ENCODE measurements at regions not wholly inside any gene's neighbourhood (a gene's known extent, or its start where the extent isn't known, plus 50 kb on each side); places are given as distances from the start of the nearest gene placed in this dataset.
A peak's percentile ranks its signal among the peaks of the same experiment; 100 is the strongest.

DNA sequence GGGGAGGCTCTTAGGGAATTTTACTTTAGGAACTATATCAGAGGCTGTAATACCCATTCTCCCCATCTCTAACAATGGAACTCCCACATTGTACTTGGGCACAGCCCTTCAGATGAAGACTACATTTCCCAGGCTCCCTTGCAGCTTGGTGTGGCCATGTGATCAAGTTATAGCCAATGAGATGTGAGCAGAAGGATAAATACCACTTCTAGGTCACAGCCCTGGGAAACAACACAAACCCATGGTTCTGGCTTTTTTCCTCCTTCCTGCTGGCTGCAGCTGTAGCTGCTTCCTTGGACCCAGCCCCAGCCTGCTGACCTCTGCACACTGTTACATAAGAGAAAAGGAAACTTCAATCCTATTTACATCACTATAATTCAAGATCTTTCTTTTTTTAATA is 445.9 kb upstream of the JARID2 start:
- Mint-ChIP-seq H3K27ac (no peak overlapping the region), H3K36me3 (ENCODE audit: low read depth) (peaks cover 19% of the 10 kb centered on the region), H3K4me1 (peaks cover 13% of the 10 kb centered on the region), H3K27me3 (ENCODE audit: insufficient read depth, low read depth, poor library complexity) (peaks cover 14% of the 10 kb centered on the region), H3K4me3 (no peak overlapping the region), H3K9me3 (peaks cover 19% of the 10 kb centered on the region)
- H3K4me2 ChIP-seq = no peak overlapping the region
- H3K9me2 ChIP-seq (ENCODE audit: insufficient read depth) = no peaks in the 10 kb centered on the region; the same call in 1 of the 2 replicates
- no peaks in the 10 kb centered on the region for H4K20me1 ChIP-seq (replicated peaks; ENCODE audit: insufficient read depth)
- no peak overlapping the region for H3K4me3 ChIP-seq
- DNase-seq (ENCODE audit: low spot score) (peak; percentile 91), ATAC-seq (peak; percentile 95)
- H3K4me1 ChIP-seq (ENCODE audit: insufficient read depth) = peaks cover 17% of the 10 kb centered on the region
- no peaks in the 10 kb centered on the region for H3K27me3 ChIP-seq (ENCODE audit: insufficient read depth)
- peaks cover 6% of the 10 kb centered on the region for H3F3A ChIP-seq (replicated peaks; ENCODE audit: low read depth)
- no peaks in the 10 kb centered on the region; the same call in 1 of the 2 replicates for H3K36me3 ChIP-seq (ENCODE audit: insufficient read depth)
- H3K27ac ChIP-seq (ENCODE audit: low read depth) = no peak overlapping the region
- TF ChIP-seq ZNF114 (CRISPR knock-in tag; IDR thresholded peaks at IDR 0.05) (no peak), CREB1 (CRISPR knock-in tag; IDR thresholded peaks at IDR 0.05; ENCODE audit: low read depth) (0 out of 2 replicates have a peak, but pooled peaks have one; percentile 28), JUNB (IDR thresholded peaks at IDR 0.05; ENCODE audit: unreplicated experiment) (no peak)
- TF ChIP-seq, protein P1, sequence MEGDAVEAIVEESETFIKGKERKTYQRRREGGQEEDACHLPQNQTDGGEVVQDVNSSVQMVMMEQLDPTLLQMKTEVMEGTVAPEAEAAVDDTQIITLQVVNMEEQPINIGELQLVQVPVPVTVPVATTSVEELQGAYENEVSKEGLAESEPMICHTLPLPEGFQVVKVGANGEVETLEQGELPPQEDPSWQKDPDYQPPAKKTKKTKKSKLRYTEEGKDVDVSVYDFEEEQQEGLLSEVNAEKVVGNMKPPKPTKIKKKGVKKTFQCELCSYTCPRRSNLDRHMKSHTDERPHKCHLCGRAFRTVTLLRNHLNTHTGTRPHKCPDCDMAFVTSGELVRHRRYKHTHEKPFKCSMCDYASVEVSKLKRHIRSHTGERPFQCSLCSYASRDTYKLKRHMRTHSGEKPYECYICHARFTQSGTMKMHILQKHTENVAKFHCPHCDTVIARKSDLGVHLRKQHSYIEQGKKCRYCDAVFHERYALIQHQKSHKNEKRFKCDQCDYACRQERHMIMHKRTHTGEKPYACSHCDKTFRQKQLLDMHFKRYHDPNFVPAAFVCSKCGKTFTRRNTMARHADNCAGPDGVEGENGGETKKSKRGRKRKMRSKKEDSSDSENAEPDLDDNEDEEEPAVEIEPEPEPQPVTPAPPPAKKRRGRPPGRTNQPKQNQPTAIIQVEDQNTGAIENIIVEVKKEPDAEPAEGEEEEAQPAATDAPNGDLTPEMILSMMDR (conservative IDR thresholded peaks at IDR 0.05; ENCODE audit: low read depth in 2 of 2) = no peak
- H2AFZ ChIP-seq = no peak overlapping the region
- H3K79me2 ChIP-seq (replicated peaks; ENCODE audit: insufficient read depth) = no peaks in the 10 kb centered on the region

DNA sequence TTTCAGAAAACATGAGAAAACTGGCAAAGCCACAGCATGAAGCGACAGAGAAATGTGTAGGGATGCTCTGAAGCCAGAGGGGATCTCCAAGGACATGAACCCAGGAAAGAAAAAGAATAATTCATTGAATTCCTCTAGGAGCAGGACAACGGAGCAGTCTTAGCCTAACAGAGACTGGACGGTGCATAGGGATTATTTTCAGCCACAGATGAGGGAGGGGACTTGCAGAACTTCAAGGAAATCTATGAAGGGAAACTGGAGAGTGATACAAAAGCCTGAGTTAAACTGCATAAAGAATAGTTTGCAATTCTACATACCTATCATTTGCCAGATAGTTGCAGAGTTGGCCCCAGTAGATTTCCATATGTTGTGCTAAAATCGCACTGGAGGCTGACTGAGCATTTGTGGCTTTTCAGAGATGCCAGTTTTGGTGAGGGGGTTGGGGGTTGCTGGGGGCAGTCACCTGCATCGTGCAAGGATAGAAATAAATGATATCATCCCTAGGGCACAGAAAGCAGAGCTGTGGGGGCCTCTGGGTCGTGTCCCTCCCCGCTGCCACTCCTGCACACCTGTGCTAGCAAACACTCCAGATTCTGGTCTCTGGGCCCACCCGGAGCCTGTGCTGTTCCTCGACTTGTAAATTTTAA is 443.2 kb upstream of the JARID2 start:
- Histone ChIP-seq H3F3A (replicated peaks; ENCODE audit: low read depth) (peaks cover 6% of the 10 kb centered on the region), H3K4me1 (ENCODE audit: insufficient read depth) (peaks cover 17% of the 10 kb centered on the region), H3K9me2 (ENCODE audit: insufficient read depth) (no peaks in the 10 kb centered on the region), H4K20me1 (replicated peaks; ENCODE audit: insufficient read depth) (no peaks in the 10 kb centered on the region), H3K27me3 (ENCODE audit: insufficient read depth) (no peaks in the 10 kb centered on the region), H3K4me3 (no peak overlapping the region), H2AFZ (no peak overlapping the region), H3K79me2 (replicated peaks; ENCODE audit: insufficient read depth) (no peaks in the 10 kb centered on the region), H3K27ac (ENCODE audit: low read depth) (no peak overlapping the region), H3K36me3 (ENCODE audit: insufficient read depth) (no peaks in the 10 kb centered on the region; the same call in 1 of the 2 replicates), H3K4me2 (no peak overlapping the region)
- H3K4me3 Mint-ChIP-seq = no peak overlapping the region
- no peak for ATAC-seq
- TF ChIP-seq NANOG (IDR thresholded peaks at IDR 0.05; ENCODE audit: borderline replicate concordance) (no peak), ZNF331 (CRISPR knock-in tag; IDR thresholded peaks at IDR 0.05; ENCODE audit: low read depth) (no peak), EZH2 (IDR thresholded peaks at IDR 0.05; ENCODE audit: low read depth, unreplicated experiment) (no peak)
- TF ChIP-seq, protein P2, sequence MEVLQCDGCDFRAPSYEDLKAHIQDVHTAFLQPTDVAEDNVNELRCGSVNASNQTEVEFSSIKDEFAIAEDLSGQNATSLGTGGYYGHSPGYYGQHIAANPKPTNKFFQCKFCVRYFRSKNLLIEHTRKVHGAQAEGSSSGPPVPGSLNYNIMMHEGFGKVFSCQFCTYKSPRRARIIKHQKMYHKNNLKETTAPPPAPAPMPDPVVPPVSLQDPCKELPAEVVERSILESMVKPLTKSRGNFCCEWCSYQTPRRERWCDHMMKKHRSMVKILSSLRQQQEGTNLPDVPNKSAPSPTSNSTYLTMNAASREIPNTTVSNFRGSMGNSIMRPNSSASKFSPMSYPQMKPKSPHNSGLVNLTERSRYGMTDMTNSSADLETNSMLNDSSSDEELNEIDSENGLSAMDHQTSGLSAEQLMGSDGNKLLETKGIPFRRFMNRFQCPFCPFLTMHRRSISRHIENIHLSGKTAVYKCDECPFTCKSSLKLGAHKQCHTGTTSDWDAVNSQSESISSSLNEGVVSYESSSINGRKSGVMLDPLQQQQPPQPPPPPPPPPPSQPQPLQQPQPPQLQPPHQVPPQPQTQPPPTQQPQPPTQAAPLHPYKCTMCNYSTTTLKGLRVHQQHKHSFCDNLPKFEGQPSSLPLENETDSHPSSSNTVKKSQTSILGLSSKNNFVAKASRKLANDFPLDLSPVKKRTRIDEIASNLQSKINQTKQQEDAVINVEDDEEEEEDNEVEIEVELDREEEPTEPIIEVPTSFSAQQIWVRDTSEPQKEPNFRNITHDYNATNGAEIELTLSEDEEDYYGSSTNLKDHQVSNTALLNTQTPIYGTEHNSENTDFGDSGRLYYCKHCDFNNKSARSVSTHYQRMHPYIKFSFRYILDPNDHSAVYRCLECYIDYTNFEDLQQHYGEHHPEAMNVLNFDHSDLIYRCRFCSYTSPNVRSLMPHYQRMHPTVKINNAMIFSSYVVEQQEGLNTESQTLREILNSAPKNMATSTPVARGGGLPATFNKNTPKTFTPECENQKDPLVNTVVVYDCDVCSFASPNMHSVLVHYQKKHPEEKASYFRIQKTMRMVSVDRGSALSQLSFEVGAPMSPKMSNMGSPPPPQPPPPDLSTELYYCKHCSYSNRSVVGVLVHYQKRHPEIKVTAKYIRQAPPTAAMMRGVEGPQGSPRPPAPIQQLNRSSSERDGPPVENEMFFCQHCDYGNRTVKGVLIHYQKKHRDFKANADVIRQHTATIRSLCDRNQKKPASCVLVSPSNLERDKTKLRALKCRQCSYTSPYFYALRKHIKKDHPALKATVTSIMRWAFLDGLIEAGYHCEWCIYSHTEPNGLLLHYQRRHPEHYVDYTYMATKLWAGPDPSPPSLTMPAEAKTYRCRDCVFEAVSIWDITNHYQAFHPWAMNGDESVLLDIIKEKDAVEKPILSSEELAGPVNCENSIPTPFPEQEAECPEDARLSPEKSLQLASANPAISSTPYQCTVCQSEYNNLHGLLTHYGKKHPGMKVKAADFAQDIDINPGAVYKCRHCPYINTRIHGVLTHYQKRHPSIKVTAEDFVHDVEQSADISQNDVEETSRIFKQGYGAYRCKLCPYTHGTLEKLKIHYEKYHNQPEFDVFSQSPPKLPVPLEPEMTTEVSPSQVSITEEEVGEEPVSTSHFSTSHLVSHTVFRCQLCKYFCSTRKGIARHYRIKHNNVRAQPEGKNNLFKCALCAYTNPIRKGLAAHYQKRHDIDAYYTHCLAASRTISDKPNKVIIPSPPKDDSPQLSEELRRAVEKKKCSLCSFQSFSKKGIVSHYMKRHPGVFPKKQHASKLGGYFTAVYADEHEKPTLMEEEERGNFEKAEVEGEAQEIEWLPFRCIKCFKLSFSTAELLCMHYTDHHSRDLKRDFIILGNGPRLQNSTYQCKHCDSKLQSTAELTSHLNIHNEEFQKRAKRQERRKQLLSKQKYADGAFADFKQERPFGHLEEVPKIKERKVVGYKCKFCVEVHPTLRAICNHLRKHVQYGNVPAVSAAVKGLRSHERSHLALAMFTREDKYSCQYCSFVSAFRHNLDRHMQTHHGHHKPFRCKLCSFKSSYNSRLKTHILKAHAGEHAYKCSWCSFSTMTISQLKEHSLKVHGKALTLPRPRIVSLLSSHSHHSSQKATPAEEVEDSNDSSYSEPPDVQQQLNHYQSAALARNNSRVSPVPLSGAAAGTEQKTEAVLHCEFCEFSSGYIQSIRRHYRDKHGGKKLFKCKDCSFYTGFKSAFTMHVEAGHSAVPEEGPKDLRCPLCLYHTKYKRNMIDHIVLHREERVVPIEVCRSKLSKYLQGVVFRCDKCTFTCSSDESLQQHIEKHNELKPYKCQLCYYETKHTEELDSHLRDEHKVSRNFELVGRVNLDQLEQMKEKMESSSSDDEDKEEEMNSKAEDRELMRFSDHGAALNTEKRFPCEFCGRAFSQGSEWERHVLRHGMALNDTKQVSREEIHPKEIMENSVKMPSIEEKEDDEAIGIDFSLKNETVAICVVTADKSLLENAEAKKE (CRISPR knock-in tag; IDR thresholded peaks at IDR 0.05) = no peak
- peaks cover 25% of the 10 kb centered on the region for H3K36me3 Mint-ChIP-seq (ENCODE audit: low read depth)
- H3K4me1 Mint-ChIP-seq = peaks cover 11% of the 10 kb centered on the region
- DNase-seq (ENCODE audit: low spot score) = no peak
- peaks cover 22% of the 10 kb centered on the region for H3K9me3 Mint-ChIP-seq
- H3K27me3 Mint-ChIP-seq (ENCODE audit: insufficient read depth, low read depth, poor library complexity) = peaks cover 14% of the 10 kb centered on the region
- no peak overlapping the region for H3K27ac Mint-ChIP-seq
